Globus pallidus (tissue), 1 donor: ENCODE measurements at regions not wholly inside any gene's neighbourhood (a gene's known extent, or its start where the extent isn't known, plus 50 kb on each side); places are given as distances from the start of the nearest gene placed in this dataset.
"Not testable (repeated sequence)": the region's sequence is repeated elsewhere in the genome, so short reads cannot be mapped to it uniquely, and the experiment has no call there.

Experiments
- DNase-seq: peaks from one replicate; pipeline ENCODE4 v3.0.0-alpha.2; 2015; ENCODE audit warnings: low spot score

DNA sequence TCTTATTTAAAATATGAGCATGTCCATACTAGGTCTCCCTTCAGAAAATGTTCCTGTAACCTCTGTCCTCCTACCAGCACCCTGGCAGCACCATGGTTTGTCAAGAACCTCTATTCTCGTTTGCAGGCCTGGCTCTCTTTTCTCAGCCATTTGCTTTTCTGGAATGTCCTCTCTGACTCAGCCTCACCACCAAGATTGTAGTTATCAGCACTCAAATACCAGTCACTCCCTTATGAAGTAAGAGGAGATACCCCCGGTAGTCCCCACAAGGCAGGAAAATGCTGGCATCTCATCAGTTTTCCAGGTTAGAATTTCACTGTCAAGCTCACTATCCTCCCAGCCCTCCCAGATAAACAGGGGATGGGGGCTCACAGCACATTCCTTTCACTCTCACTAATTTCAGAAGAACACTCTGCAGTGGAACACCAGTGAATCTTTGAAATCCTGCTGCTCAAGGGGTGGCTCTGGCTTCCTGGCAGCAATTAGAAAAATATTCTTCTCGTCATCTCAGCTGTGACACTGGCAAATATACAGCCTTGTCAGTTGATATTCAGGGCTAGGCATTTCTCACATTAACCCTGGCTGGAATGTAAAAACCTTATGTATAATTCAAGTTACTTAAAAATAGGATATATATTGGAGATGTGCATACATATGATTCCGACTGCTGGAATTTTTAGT, 129.2 kb downstream of the TBX18 start:
- no peak for DNase-seq

DNA sequence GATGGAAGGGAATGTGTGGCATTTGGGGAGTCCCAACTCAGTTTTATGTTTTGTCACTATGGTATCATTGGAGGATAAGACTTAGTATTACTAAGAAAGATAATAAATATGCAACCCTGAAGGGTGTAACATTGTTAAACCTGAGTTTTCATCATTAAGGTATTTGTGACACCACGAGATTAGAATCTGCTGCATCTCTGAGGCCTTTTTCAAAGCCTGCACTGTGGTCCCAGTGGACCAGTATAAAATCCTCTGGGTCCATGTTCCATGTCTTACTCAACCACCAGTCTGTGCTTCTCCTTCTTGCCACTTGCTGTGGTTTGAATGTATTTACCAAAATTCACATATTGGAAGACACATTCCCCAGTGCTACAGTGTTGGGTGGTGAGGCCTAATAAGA, 130.6 kb downstream of the TBX18 start:
- DNase-seq: no peak

DNA sequence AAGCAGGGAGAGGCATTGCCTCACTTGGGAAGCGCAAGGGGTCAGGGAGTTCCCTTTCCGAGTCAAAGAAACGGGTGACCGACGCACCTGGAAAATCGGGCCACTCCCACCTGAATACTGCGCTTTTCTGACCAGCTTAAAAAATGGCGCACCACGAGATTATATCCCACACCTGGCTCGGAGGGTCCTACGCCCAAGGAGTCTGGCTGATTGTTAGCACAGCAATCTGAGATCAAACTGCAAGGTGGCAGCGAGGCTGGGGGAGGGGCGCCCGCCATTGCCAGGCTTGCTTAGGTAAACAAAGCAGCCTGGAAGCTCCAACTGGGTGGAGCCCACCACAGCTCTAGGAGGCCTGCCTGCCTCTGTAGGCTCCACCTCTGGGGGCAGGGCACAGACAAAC, 137.9 kb downstream of the TBX18 start:
- DNase-seq: not testable (repeated sequence)

DNA sequence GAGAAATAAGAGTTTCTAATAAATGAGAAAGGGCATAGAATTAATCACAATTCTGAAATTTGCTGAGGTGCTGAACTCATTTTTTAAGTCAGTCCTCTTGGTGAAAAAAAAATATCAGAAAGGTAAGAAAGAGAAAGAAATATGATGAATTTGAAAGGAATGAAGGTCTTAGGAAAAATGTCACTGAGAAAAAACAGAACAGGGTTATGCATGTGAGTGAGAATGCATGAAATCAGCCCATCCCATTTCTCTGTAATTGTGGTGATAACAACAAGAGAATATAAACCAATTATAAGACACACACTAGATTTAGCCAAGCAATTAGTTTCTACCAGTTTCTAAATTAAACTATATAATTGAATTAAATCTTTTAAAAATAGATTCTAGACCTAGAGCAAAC, 138.9 kb downstream of the TBX18 start:
- DNase-seq: no peak

DNA sequence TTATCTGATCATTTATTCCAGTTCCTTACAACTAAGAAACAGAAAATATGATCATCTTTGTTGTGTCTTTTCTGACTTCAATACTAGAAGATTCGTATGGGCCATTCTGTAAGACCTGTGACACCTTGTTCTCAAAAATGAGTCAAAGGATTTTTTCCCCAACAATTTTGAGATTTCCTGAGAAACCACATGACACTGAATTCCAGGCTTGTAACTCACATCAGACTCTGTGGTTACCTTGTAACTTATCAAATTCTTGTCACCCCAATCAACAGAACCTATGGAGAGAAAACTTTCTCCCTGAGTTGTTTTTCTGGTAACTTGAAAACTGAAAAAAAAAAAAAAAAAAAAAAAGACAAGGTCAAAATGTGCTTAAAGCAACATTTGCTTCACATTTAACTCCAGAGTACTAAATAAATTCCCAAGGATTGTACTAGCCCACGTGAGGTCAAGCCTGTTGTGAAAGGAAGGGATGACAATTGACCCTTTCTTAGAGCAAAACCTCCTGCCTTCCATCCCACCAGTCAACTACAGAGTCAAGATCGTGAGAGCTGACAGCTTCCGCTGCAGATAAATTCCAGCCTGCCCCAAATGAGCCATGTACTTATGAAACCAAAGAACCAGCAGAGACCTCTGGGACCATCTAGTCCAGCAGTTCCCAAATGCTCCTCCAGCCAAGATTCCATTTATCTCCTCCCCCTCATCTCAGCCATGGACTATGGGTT, 140.3 kb downstream of the TBX18 start:
- no peak for DNase-seq

GRCh38 chr6:84618836-84619235, 145.6 kb downstream of the TBX18 start:
- DNase-seq: no peak

GRCh38 chr6:84618046-84618752, 146.2 kb downstream of the TBX18 start:
- DNase-seq: no peak

DNA sequence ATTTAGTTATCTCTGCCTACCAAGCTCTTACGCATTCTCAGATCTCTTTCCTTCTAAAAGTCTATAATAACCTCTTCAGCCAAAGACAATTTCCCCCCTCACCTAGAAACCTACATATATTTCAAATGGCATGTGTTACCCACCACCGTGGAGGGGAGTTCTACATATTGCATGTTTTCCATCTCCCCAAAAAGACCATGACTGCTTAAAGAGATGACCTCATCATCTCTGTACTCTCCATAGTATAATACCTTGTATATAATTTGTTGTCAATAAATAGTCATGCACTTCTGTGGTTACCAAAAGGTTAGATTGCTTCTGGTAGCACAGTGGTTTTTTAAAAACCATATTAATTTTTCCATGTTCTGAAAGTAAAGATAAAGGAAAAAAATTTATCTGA, 148.4 kb downstream of the TBX18 start:
- DNase-seq: no peak

DNA sequence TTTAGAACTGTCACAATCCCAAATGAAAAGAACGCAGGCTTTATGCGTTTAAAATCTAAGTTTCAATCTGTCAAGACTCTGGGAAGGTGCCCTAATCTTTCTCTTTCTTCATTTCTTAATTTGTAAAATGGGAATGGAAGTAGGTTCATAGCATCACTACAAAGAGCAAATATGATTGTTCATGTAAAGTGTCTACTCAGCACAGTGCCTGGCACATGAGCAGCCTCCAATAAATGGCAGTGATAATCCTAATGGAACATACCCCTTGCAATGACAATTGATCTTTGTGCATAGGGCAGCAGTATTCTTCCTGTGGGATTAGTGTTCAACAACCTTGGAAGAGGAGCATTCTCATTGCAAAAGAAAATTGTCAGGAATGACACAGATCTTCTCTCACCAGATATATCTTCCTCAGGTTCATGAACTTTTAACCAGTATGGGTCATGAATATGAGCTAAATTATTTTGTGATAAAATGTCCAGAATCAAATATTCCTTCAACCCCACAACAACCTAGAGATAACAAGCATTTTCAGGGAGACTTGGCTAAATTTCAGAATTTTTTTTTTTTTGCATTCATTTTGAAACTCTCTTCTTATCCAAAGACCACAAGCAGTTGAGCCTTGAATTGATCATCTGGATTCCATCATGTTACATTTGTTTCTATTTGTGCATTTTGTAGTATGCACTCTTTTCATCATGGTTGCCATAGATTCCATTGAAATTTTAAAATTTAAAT, 149.1 kb downstream of the TBX18 start:
- no peak for DNase-seq

DNA sequence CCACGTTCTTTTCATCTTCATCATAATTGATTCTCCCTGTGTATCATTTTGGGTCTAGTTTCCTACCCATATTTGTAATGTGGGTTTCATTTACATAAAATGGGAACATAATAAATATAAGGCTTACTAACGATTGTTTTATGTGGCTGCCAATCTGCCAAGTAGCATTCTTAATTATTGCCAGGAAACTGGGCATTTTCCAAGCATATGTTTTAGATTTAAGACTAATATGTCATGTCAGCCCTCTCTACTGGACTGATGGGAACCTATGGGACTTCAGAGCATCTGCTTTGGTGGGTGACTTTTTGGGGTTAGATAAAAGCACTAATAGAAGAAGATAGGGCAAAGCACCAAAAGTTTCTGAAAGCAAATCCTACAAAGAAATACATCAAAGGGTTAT, 157.5 kb downstream of the TBX18 start:
- no peak for DNase-seq

DNA sequence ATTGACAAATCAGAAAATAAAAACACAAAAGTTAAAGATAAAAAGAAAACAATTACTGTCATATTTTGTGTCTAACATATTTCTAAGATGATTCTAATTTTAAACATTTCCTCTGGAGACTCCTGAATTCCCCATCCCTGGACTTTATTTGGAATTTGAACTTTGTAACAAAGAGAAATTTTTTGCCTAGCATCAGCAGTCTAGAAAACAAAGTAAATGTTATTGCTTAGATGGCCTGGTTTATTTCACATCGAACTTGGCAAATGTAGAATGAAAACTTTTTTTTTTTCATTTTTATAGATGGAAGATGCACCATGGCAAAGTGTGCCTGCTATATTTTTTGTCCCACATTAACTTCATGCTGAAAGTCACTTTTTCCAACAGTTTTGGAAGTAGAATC, 159.1 kb downstream of the TBX18 start:
- DNase-seq: no peak

GRCh38 chr6:84601366-84601765, 163.0 kb downstream of the TBX18 start:
- DNase-seq: no peak

DNA sequence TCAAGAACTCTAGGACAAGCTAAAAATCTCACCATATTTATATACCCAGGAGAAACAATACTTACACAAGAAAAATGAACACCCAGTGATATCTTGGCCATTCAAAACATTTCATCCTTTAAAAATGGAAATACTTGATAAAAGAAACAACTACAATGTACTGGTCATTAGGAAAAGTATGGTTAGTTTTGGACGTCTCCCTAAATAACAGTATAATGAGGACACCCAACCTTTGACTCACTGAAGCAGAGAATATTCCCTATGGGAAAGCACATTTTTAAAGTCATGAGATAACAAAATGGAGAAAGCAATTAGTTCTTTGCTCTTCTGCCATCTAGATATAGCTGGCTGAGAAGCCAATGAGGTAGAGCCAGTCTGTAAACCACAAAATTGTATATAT, 164.4 kb downstream of the TBX18 start:
- DNase-seq: no peak

DNA sequence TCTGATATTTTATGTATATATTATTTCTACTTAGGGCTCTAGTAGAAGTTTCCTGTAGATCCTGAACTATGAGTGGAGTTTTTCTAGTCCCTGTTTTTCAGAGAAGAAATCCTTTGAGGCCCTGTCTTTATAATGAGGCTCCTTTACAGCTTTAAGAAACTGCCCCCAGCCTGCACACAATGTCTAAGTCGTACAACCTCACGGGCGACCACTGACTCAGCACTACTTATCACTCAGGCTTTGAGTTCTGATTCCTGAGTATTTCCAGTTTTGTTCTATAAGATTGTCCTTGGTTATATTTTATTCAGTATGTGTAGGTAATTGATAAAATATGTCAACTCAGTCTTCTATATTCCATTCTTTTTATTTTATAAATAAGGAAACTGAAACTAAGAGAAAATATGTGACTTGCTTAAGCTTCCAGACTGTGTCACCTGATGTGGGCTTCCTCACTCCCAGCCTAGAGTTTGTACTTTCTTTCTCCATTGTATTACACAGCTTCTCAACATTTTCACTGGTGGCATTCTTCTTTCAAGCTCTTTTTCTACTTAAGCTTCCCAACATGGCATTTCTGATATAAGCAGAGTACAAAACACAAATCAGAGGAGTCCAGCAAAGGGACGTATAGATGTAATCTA, 167.0 kb downstream of the TBX18 start:
- DNase-seq: no peak

DNA sequence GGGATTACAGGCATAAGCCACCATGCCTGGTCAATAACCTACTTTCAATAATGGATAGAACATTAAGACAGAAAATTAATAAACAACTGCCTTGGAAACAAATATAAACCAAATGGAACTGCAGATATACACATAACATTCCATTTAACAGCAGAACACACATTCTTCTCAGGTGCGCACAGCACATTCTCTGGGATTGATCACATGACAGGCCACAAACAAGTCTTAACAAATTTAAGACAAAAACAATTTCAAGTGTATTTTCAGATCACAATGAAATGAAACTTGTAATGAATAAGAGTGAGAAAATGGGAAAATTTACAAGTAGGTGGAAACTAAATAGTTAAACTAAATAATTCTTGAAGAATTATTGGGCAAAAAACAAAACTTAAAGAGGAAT, 167.9 kb downstream of the TBX18 start:
- no peak for DNase-seq

DNA sequence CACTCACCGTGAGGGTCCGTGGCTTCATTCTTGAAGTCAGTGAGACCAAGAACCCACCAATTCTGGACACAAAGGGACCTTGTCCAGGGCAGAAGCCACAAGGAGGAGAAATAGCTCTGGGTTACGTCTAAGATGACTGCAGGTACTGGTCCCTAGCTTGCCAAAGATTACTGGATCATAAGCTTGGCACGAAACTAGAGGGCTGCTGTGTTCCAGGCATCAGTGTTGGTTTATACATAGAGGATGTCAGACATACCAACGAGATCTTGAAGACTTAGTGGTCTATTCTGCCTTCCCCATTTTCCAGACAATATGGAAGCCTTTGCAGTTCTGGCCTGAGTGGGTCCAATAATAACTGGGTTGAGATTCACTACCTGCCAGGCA, 175.7 kb downstream of the TBX18 start:
- DNase-seq: no peak

DNA sequence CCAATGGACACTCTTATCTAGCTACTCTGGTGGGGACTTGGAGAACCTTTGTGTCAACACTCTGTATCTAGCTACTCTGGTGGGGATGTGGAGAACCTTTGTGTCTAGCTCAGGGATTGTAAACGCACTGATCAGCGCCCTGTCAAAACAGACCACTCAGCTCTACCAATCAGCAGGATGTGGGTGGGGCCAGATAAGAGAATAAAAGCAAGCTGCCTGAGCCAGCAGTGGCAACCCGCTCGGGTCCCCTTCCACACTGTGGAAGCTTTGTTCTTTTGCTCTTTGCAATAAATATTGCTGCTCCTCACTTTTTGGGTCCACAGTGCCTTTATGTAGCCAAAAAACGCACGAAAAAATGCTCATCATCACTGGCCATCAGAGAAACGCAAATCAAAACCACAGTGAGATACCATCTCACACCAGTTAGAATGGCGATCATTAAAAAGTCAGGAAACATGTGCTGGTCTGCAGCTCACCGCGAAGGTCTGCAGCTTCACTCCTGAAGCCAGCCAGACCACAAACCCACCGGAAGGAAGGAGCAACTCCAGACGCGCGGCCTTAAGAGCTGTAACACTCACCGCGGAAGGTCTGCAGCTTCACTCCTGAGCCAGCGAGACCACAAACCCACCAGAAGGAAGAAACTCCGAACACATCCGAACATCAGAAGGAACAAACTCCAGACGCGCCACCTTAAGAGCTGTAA, 176.3 kb downstream of the TBX18 start:
- not testable (repeated sequence) for DNase-seq

- not testable (repeated sequence) for DNase-seq
Observed at GRCh38 chr6:84587202-84587940, 177.0 kb downstream of the TBX18 start.

GRCh38 chr6:84583784-84584183, 180.6 kb downstream of the TBX18 start:
- DNase-seq: no peak

- DNase-seq: no peak
Observed at GRCh38 chr6:84582997-84583396, 181.4 kb downstream of the TBX18 start.
